WTC11 (cell line): ENCODE measurements at regions not wholly inside any gene's neighbourhood (a gene's known extent, or its start where the extent isn't known, plus 50 kb on each side); places are given as distances from the start of the nearest gene placed in this dataset.

Experiments
- ATAC-seq: fragments of 200-7000 bp; cut with Tn5 transposase; 2 replicates; pipeline ENCODE4 v1.10.0; 2021; ENCODE audit warnings: mild to moderate bottlenecking, moderate library complexity
- CTCF ChIA-PET: fragments of 300-600 bp; sonication (Branson Sonifier 250); formaldehyde crosslinking; loops from one replicate; lab custom pipeline; 2021; ENCODE audit warnings: antibody characterized with exemption; lab: Charles Lee
- POLR2A ChIA-PET: fragments of 350-600 bp; sonication (Branson Sonifier 250); formaldehyde crosslinking; loops from one replicate; lab custom pipeline; 2021; ENCODE audit warnings: antibody characterized with exemption; lab: Charles Lee
- DNase-seq: peaks from one replicate; pipeline ENCODE4 v3.0.0; 2021; ENCODE audit warnings: low spot score
- H3K27ac Mint-ChIP-seq: 2 replicates; pipeline ENCODE4 v1.8.0; 2021; ENCODE audit warnings: mixed read lengths
- H3K27me3 Mint-ChIP-seq: 2 replicates; pipeline ENCODE4 v1.8.0; 2021; ENCODE audit warnings: low read depth, mild to moderate bottlenecking, moderate library complexity, mixed read lengths
- H3K36me3 Mint-ChIP-seq: 2 replicates; pipeline ENCODE4 v1.8.0; 2021; ENCODE audit warnings: mixed read lengths
- H3K4me1 Mint-ChIP-seq: 2 replicates; pipeline ENCODE4 v1.8.0; 2022; ENCODE audit warnings: mixed read lengths
- H3K4me3 Mint-ChIP-seq: 2 replicates; pipeline ENCODE4 v1.8.0; 2021; ENCODE audit warnings: mild to moderate bottlenecking, moderate library complexity, mixed read lengths
- H3K9me3 Mint-ChIP-seq: 2 replicates; pipeline ENCODE4 v1.8.0; 2021; ENCODE audit warnings: mixed read lengths
- CBFB ChIP-seq: sonication (generic); formaldehyde crosslinking; IDR thresholded peaks from 2 replicates; pipeline ENCODE4 v1.8.1; 2022; ENCODE audit warnings: mild to moderate bottlenecking, low read depth, missing genetic modification reagents
- ELF4 ChIP-seq: sonication (generic); formaldehyde crosslinking; IDR thresholded peaks from 2 replicates; pipeline ENCODE4 v1.8.1; 2022; ENCODE audit warnings: low read depth, mild to moderate bottlenecking, moderate library complexity, missing genetic modification reagents
- EMX1 ChIP-seq: fragments of 250-450 bp; sonication (Bioruptor Pico); IDR thresholded peaks from 2 replicates; pipeline ENCODE4 v1.8.0; 2021; ENCODE audit warnings: mild to moderate bottlenecking
- ETV6 ChIP-seq: sonication (generic); formaldehyde crosslinking; IDR thresholded peaks from 2 replicates; pipeline ENCODE4 v1.8.1; 2022; ENCODE audit warnings: mild to moderate bottlenecking, missing genetic modification reagents
- FOXJ3 ChIP-seq: sonication (generic); formaldehyde crosslinking; IDR thresholded peaks from 2 replicates; pipeline ENCODE4 v1.9.0; 2021; ENCODE audit warnings: missing genetic modification reagents, mild to moderate bottlenecking, borderline replicate concordance
- GABPB1 ChIP-seq: sonication (generic); formaldehyde crosslinking; IDR thresholded peaks from 2 replicates; pipeline ENCODE4 v1.8.1; 2023; ENCODE audit warnings: mild to moderate bottlenecking, missing genetic modification reagents
- GTF2I ChIP-seq: fragments of 250-450 bp; sonication (Bioruptor Pico); conservative IDR thresholded peaks from 2 replicates; pipeline ENCODE4 v1.4.0; 2021; ENCODE audit warnings: mild to moderate bottlenecking
- HMGA2 ChIP-seq: fragments of 250-450 bp; sonication (Bioruptor Pico); IDR thresholded peaks from 2 replicates; pipeline ENCODE4 v1.4.0; 2021; ENCODE audit warnings: mild to moderate bottlenecking, moderate library complexity
- KAT7 ChIP-seq: sonication (generic); formaldehyde crosslinking; IDR thresholded peaks from 2 replicates; pipeline ENCODE4 v1.8.1; 2023; ENCODE audit warnings: missing genetic modification reagents, mild to moderate bottlenecking, borderline replicate concordance
- MYBL2 ChIP-seq: sonication (generic); formaldehyde crosslinking; IDR thresholded peaks from 2 replicates; pipeline ENCODE4 v1.8.1; 2023; ENCODE audit warnings: mild to moderate bottlenecking, moderate library complexity, missing genetic modification reagents
- NR3C1 ChIP-seq: sonication (generic); formaldehyde crosslinking; conservative IDR thresholded peaks from 2 replicates; pipeline ENCODE4 v1.8.1; 2023; ENCODE audit warnings: low read depth, mild to moderate bottlenecking, missing genetic modification reagents
- PRRX2 ChIP-seq: fragments of 250-450 bp; sonication (Bioruptor Pico); IDR thresholded peaks from 2 replicates; pipeline ENCODE4 v1.8.0; 2021; ENCODE audit warnings: mild to moderate bottlenecking
- SMAD4 ChIP-seq: sonication (generic); formaldehyde crosslinking; IDR thresholded peaks from 2 replicates; pipeline ENCODE4 v1.8.0; 2022; ENCODE audit warnings: mild to moderate bottlenecking, missing genetic modification reagents
- TEAD1 ChIP-seq: sonication (generic); formaldehyde crosslinking; IDR thresholded peaks from 2 replicates; pipeline ENCODE4 v1.8.0; 2022; ENCODE audit warnings: mild to moderate bottlenecking, missing genetic modification reagents
- USF2 ChIP-seq: sonication (generic); formaldehyde crosslinking; IDR thresholded peaks from 2 replicates; pipeline ENCODE4 v1.8.1; 2023; ENCODE audit warnings: mild to moderate bottlenecking, missing genetic modification reagents, moderate library complexity
- ZNF281 ChIP-seq: sonication (generic); formaldehyde crosslinking; IDR thresholded peaks from 2 replicates; pipeline ENCODE4 v1.8.0; 2023; ENCODE audit warnings: mild to moderate bottlenecking, missing genetic modification reagents
- ZNF396 ChIP-seq: fragments of 250-450 bp; sonication (Bioruptor Pico); IDR thresholded peaks from 2 replicates; pipeline ENCODE4 v1.8.0; 2021; ENCODE audit warnings: mild to moderate bottlenecking, moderate library complexity, borderline replicate concordance
- ZNF416 ChIP-seq: fragments of 250-450 bp; sonication (Bioruptor Pico); IDR thresholded peaks from 2 replicates; pipeline ENCODE4 v1.9.0; 2021; ENCODE audit warnings: mild to moderate bottlenecking, inconsistent platforms
- TF ChIP-seq, protein P1 (sequence below): sonication (generic); formaldehyde crosslinking; IDR thresholded peaks from 2 replicates; pipeline ENCODE4 v1.8.1; 2022; ENCODE audit warnings: mild to moderate bottlenecking, moderate library complexity, missing genetic modification reagents
- TF ChIP-seq, protein P2 (sequence below): fragments of 250-450 bp; sonication (Bioruptor Pico); IDR thresholded peaks from 2 replicates; pipeline ENCODE4 v2.1.2; 2022; ENCODE audit warnings: mild to moderate bottlenecking, moderate library complexity
- TF ChIP-seq, protein P3 (sequence below): sonication (generic); formaldehyde crosslinking; IDR thresholded peaks from 2 replicates; pipeline ENCODE4 v1.8.0; 2022; ENCODE audit warnings: mild to moderate bottlenecking, missing genetic modification reagents
- TF ChIP-seq, protein P4 (sequence below): fragments of 250-450 bp; sonication (Bioruptor Pico); IDR thresholded peaks from 2 replicates; pipeline ENCODE4 v1.8.0; 2021; ENCODE audit warnings: mild to moderate bottlenecking
- TF ChIP-seq, protein P5 (sequence below): sonication (generic); formaldehyde crosslinking; conservative IDR thresholded peaks from 2 replicates; pipeline ENCODE4 v1.8.1; 2022; ENCODE audit warnings: mild to moderate bottlenecking, missing genetic modification reagents
- TF ChIP-seq, protein P6 (sequence below): sonication (generic); formaldehyde crosslinking; IDR thresholded peaks from 2 replicates; pipeline ENCODE4 v1.8.1; 2023; ENCODE audit warnings: mild to moderate bottlenecking, missing genetic modification reagents, borderline replicate concordance

DNA sequence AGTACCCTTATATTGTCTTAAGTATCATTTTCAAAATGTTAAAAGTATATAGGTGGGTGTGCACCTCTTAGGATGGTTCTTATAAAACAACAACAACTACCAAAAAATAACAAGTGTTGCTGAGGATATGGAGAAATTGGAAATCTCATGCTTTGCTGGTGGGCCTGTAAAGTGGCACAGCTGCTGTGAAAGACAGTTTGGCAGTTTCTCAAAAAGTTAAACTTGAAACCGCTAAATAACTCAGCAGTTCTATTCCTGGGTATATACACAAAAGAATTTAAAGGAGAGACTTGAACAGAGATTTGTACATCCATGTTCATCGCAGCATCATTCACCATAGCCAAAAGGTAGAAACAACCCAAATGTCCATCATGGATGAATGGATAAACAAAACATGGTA is 65.5 kb downstream of the HAND2 start:
- no peaks in the 10 kb centered on the region for H3K4me1 Mint-ChIP-seq
- no peak overlapping the region for H3K4me3 Mint-ChIP-seq
- DNase-seq (no peak), ATAC-seq (no peak)
- CTCF ChIA-PET = no interaction called here
- POLR2A ChIA-PET = no interaction called here
- no peaks in the 10 kb centered on the region for H3K36me3 Mint-ChIP-seq
- TF ChIP-seq, protein P1, sequence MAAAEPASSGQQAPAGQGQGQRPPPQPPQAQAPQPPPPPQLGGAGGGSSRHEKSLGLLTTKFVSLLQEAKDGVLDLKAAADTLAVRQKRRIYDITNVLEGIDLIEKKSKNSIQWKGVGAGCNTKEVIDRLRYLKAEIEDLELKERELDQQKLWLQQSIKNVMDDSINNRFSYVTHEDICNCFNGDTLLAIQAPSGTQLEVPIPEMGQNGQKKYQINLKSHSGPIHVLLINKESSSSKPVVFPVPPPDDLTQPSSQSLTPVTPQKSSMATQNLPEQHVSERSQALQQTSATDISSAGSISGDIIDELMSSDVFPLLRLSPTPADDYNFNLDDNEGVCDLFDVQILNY (CRISPR knock-in tag) = no peak
- TF ChIP-seq, protein P2, sequence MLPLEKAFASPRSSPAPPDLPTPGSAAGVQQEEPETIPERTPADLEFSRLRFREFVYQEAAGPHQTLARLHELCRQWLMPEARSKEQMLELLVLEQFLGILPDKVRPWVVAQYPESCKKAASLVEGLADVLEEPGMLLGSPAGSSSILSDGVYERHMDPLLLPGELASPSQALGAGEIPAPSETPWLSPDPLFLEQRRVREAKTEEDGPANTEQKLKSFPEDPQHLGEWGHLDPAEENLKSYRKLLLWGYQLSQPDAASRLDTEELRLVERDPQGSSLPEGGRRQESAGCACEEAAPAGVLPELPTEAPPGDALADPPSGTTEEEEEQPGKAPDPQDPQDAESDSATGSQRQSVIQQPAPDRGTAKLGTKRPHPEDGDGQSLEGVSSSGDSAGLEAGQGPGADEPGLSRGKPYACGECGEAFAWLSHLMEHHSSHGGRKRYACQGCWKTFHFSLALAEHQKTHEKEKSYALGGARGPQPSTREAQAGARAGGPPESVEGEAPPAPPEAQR (CRISPR knock-in tag) = no peak
- TF ChIP-seq TEAD1 (CRISPR knock-in tag) (no peak), KAT7 (CRISPR knock-in tag) (no peak), ETV6 (CRISPR knock-in tag) (no peak), EMX1 (CRISPR knock-in tag) (no peak), ZNF396 (CRISPR knock-in tag) (no peak), FOXJ3 (no peak), ZNF281 (CRISPR knock-in tag) (no peak), NR3C1 (CRISPR knock-in tag) (no peak), CBFB (CRISPR knock-in tag) (no peak), GABPB1 (CRISPR knock-in tag) (no peak), USF2 (CRISPR knock-in tag) (no peak), GTF2I (CRISPR knock-in tag) (no peak), ZNF416 (no peak), MYBL2 (CRISPR knock-in tag) (no peak), HMGA2 (no peak)
- TF ChIP-seq, protein P3, sequence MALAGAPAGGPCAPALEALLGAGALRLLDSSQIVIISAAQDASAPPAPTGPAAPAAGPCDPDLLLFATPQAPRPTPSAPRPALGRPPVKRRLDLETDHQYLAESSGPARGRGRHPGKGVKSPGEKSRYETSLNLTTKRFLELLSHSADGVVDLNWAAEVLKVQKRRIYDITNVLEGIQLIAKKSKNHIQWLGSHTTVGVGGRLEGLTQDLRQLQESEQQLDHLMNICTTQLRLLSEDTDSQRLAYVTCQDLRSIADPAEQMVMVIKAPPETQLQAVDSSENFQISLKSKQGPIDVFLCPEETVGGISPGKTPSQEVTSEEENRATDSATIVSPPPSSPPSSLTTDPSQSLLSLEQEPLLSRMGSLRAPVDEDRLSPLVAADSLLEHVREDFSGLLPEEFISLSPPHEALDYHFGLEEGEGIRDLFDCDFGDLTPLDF (CRISPR knock-in tag) = no peak
- H3K9me3 Mint-ChIP-seq = no peaks in the 10 kb centered on the region
- H3K27me3 Mint-ChIP-seq = no peaks in the 10 kb centered on the region
- H3K27ac Mint-ChIP-seq = no peak overlapping the region

GRCh38 chr4:173463816-173464215 is 64.9 kb upstream of the SCRG1 start:
- Mint-ChIP-seq H3K27me3 (no peaks in the 10 kb centered on the region), H3K4me3 (no peak overlapping the region), H3K9me3 (no peaks in the 10 kb centered on the region), H3K27ac (no peak overlapping the region), H3K36me3 (no peaks in the 10 kb centered on the region), H3K4me1 (no peaks in the 10 kb centered on the region)
- ChIA-PET POLR2A (no interaction called here), CTCF (no interaction called here)
- ATAC-seq = no peak
- DNase-seq = no peak
- TF ChIP-seq, protein P4, sequence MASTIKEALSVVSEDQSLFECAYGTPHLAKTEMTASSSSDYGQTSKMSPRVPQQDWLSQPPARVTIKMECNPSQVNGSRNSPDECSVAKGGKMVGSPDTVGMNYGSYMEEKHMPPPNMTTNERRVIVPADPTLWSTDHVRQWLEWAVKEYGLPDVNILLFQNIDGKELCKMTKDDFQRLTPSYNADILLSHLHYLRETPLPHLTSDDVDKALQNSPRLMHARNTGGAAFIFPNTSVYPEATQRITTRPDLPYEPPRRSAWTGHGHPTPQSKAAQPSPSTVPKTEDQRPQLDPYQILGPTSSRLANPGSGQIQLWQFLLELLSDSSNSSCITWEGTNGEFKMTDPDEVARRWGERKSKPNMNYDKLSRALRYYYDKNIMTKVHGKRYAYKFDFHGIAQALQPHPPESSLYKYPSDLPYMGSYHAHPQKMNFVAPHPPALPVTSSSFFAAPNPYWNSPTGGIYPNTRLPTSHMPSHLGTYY (CRISPR knock-in tag) = no peak
- TF ChIP-seq, protein P5, sequence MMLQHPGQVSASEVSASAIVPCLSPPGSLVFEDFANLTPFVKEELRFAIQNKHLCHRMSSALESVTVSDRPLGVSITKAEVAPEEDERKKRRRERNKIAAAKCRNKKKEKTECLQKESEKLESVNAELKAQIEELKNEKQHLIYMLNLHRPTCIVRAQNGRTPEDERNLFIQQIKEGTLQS = no peak
- TF ChIP-seq CBFB (CRISPR knock-in tag) (no peak), PRRX2 (CRISPR knock-in tag) (no peak), SMAD4 (CRISPR knock-in tag) (no peak), ELF4 (CRISPR knock-in tag) (no peak)
- TF ChIP-seq, protein P6, sequence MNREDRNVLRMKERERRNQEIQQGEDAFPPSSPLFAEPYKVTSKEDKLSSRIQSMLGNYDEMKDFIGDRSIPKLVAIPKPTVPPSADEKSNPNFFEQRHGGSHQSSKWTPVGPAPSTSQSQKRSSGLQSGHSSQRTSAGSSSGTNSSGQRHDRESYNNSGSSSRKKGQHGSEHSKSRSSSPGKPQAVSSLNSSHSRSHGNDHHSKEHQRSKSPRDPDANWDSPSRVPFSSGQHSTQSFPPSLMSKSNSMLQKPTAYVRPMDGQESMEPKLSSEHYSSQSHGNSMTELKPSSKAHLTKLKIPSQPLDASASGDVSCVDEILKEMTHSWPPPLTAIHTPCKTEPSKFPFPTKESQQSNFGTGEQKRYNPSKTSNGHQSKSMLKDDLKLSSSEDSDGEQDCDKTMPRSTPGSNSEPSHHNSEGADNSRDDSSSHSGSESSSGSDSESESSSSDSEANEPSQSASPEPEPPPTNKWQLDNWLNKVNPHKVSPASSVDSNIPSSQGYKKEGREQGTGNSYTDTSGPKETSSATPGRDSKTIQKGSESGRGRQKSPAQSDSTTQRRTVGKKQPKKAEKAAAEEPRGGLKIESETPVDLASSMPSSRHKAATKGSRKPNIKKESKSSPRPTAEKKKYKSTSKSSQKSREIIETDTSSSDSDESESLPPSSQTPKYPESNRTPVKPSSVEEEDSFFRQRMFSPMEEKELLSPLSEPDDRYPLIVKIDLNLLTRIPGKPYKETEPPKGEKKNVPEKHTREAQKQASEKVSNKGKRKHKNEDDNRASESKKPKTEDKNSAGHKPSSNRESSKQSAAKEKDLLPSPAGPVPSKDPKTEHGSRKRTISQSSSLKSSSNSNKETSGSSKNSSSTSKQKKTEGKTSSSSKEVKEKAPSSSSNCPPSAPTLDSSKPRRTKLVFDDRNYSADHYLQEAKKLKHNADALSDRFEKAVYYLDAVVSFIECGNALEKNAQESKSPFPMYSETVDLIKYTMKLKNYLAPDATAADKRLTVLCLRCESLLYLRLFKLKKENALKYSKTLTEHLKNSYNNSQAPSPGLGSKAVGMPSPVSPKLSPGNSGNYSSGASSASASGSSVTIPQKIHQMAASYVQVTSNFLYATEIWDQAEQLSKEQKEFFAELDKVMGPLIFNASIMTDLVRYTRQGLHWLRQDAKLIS (CRISPR knock-in tag) = no peak
